Umbilical cord (tissue), 1 donor: ENCODE measurements at regions not wholly inside any gene's neighbourhood (a gene's known extent, or its start where the extent isn't known, plus 50 kb on each side); places are given as distances from the start of the nearest gene placed in this dataset.

ENCODE experiments used
- DNase-seq: peaks from one replicate; pipeline ENCODE4 v3.0.0-alpha.2; 2015; ENCODE audit warnings: low spot score

DNA sequence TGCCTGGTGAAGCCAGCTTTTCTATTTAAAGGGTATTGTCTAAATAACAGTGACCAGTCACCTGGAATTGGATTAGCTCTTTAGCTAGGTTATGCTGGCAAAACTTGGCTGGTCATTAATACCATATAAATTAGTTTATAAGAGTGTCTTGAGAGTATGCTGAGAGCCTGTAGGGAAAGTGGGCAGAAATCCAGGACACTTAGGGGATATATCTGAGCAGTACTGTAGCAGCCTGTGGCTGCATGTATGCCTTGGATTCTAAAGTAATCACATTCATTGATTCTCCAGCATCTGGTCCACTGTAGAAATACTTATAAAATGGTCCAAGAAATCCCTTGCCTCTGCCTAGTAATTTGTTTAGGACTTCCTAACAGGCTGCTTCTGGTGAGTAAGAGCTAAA lies 288.9 kb upstream of the DMAC1 start:
- DNase-seq = no peak

GRCh38 chr9:8085986-8086385 lies 286.4 kb upstream of the DMAC1 start:
- DNase-seq = no peak

- no peak for DNase-seq
Observed at GRCh38 chr9:8078641-8079140, 279.1 kb upstream of the DMAC1 start.

DNA sequence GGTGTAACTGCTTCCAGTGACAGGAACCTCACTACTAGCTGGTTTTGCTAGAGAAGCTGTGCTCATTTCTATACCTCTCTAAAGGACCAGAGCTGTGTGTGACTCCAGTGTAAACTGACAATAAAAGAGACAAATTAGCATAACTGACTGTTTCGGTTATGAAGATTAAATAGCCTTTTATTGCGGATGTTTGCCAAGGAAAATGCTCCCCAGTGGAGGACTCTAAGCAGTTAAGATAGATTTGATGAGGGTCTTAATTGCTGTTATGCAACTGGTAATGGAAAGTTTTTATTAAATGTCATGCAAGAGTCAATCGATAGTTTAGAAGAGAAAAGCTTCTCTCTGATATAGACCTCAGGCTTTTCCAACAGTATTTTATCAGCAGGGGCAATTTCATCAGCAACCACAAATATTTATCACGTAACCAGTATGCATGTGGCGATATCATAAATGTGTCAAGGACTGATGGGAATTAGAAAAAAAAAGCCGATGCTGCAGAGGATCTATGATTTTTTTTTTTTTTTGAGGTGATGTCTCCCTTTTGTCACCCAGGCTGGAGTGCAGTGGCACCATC lies 275.2 kb upstream of the DMAC1 start:
- DNase-seq = no peak

GRCh38 chr9:8071445-8071798 lies 271.8 kb upstream of the DMAC1 start:
- DNase-seq = no peak

DNA sequence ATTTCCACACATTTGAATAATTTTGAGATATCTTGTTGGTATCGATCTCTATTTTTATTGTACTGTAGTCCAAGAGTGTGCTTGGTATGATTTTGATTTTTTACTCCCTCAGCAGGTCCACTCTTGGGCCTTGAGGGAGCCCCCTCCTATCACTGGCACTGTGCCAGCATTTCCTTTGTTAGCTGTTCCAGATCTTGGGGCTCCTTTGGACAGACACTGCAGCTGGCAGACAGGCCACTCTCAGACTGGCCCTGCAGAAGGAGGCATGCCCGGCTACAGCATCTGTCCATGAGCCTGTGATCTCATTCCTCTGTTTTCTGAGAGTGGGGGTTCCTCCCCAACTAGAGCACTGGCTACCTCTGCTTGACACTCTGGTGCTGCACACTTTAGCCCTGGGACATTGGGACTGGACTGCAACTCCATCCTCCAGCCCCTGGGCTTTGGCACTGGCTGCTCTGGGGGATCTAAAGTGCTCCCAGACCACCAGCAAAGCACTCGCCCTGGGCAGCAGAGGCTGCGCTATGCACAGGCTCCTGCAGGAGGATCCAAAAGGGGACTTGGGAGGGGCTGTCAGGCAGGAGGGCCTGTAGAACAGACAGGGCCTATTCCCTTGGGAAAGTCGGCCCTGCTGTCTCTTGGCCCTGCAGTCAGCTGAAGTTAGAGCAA lies 271.3 kb upstream of the DMAC1 start:
- no peak for DNase-seq

DNA sequence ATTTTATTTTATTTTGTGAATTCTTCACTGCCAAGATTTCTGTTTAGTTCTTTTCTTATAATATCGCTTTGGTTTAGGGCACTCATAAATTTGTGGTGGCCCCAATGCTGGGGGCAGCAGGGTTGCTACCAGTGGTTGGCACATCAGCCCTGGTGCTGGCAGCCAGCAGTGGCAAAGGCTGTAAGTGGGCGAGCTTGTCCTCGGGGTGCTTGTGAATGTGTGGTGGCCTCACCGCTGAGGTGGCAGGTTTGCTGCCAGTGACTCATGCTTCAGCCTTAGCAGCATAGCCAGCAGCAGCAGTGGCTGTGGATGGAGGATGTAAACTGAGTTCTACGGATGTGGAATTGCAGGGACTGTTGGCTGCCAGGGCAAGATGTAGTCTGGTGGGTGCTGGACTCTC lies 262.9 kb upstream of the DMAC1 start:
- DNase-seq = no peak

GRCh38 chr9:8053501-8053900 lies 253.9 kb upstream of the DMAC1 start:
- no peak for DNase-seq

- no peak for DNase-seq
Observed at GRCh38 chr9:8052991-8053390, 253.4 kb upstream of the DMAC1 start.

- no peak for DNase-seq
Observed at GRCh38 chr9:8037745-8038144, 238.2 kb upstream of the DMAC1 start.

DNA sequence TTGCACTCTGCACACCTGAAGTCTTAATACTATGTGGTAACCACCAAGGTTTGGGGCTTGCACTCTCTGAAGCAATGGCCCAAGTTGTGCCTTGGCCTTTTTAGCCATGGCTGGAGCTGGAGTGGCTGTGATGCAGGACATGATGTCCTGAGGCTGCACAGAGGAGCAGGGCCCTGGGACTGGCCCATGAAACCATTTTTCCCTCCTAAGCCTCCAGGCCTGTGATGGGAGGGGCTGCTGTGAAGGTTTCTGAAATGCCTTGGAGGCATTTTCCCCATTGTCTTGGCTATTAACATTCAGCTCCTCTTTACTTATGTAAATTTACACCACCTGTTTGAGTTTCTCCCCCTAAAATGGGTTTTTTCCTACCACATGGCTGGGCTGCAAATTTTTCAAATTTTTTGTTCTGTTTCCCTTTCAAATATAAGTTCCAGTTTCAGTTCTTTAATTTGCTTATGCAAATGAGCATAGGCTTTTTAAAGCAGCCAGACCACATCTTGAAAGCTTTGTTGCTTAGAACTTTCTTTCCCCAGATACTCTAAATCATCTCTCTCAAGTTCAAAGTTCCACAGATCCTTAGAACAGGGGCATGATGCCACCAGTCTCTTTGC lies 237.4 kb upstream of the DMAC1 start:
- DNase-seq = no peak

DNA sequence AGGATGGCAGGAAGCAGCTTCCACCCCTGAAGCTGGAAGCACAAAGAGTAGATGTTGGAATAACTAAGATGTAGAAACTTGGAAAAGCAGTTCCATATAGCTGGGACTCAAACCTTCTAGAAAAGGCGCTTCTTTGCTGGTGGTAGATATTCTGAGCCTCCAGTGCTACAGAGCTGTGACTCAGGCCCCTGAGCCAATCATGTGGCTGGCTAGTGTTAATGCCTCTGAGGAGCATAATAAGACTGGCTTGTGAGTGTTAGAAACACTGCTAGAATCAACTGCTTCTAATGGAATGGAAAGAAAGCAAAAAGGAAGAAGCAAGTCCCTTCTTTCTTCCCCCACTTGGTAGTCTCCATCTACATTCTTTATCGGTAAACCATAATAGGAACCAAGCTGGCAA lies 234.2 kb upstream of the DMAC1 start:
- no peak for DNase-seq

- DNase-seq = peak; percentile 62
Observed at GRCh38 chr9:8030095-8030494, 230.5 kb upstream of the DMAC1 start.

GRCh38 chr9:8027351-8027750 lies 227.8 kb upstream of the DMAC1 start:
- no peak for DNase-seq

DNA sequence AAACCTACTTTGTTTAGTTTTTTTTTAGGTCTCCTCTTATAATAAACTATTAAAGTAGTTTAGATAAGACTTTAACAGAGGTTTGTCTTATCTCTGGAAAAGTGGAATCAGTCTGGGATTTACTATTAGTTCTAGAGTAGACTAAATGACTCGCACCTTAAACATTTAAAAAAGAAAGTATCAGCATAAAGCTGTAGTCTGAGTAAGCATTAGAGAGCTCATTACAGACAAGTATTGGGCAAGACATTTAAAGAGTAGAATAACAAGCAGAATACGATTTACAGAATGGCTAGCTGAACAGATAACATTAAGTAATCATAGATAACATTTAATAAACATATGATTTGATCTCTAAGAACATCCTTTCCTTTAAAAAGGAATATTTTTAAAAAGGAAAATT lies 226.0 kb upstream of the DMAC1 start:
- peak; percentile 72 for DNase-seq

DNA sequence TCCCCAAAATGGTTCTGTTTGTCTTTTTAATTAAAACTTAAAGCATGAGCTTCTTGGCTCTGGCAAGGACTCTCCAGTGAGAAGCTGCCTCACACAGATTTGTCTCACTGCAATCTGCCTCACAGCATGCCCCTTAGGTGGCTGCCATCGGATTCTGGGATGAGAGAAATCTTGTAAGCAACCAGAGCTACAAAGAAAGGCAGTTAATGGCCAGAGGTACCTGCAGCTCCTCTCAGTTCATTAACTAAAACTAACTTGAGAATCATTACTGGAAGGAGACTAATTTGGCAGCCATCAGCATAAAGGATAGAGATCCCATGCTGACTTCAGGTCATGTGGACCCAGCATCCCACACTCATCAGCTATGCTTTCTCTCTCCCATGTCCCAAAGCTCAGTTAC lies 220.6 kb upstream of the DMAC1 start:
- no peak for DNase-seq

DNA sequence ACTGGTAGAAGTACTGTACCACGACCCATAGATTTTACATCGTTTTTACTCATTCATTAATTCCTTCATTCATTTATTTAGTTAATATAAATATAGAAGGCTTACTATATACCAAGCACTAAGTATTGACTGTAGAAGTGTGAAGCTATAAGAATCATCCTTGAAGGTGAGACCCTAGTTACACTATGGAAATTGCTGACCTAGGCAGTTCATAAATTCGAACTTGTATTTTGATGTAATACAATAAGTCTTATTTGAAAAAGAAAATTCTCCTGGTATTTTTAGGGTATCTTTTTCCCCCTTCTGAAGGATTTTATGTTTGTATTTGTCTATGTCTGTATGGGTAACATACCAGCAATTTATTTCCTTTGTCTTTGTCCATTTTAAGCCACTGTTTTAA lies 220.1 kb upstream of the DMAC1 start:
- no peak for DNase-seq

- peak; percentile 91 for DNase-seq
Observed at GRCh38 chr9:8014997-8015682, 215.6 kb upstream of the DMAC1 start.

DNA sequence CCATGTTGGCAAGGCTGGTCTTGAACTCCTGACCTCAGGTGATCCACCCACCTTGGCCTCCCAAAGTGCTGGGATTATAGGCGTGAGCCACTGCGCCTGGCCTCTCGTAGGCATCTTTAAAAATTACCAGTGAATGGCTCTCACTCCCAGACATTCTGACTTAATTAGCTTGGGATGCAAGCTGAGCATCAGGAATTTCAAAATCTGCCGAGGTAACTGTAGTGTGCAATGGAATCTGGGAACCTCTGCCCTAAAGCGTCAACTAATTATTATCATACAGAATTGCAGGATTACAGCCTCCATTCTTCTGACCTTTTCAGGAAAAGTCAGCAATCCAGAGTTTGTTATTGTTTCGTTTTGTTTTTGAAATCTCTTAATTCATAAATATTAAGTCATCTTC lies 213.4 kb upstream of the DMAC1 start:
- peak; percentile 11 for DNase-seq

DNA sequence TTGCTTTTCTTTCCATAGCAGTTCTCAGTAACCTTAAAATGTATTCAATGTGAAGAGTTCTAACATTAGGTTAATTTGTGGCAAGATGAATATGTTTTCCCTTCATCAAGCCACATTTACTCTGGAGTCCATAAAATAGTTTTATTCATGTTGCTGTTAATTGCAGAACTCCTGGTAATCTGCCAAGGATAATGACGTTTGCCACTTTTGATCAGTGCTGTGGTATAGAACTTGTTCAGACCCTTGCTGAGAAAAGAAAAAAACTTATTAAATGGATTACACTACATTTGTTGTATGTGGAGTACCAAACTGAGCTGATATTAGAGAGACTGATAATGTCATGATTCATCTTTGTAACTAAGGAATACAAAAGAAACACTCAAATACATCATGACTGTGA lies 212.4 kb upstream of the DMAC1 start:
- no peak for DNase-seq

- no peak for DNase-seq
Observed at GRCh38 chr9:7996558-7996957, 197.0 kb upstream of the DMAC1 start.

- no peak for DNase-seq
Observed at GRCh38 chr9:7988644-7989280, 189.2 kb upstream of the DMAC1 start.
